ENCODE measurements at regions not wholly inside any gene's neighbourhood (a gene's known extent, or its start where the extent isn't known, plus 50 kb on each side); places are given as distances from the start of the nearest gene placed in this dataset.

DNA sequence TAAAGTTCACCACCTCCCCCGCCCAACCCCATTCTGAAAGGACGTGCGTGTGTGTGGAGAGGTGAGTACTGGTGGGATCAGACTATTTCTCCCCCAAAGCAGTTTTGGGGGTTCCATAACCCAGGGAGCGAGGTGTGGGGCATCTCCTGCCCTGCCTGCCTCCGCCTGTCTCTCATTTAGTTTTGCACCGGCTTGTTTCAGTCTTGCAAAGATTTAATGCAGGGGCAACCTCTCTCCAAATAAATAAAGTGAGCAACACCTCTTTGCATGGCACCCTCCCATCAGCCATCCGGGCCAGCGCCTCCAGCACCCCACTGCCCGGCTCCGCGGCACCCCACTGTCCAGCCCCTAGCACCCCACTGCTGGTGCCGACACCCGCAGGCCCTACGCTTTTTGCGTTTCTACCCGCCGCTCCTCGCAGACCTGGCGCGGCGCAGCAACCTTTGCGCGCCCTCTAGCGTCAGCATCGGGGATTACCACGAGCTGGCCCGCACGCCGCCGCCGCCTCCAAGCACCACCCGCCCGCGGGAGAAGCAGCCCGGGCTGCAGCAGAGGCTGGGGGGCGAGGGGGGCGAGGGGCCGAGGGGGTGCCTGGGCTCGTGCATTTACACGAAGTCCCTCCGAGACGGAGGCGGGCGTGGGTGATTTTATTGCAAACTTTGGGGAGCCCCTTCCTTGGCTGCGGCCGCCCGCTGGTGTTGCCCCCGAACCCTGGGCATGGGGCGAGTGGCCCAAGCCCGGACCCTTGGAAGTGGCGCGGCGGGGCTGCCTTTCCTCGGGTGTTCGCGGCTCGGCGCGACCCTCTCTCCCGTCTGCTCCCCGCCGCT lies 55.8 kb upstream of the VRK1 start (continued):
- TF ChIP-seq STAG1 (CRISPR knock-in tag; IDR thresholded peaks at IDR 0.05; ENCODE audit: borderline replicate concordance), result peak; percentile 34; the same call in 1 of the 2 replicates
- peak; percentile 40; the same call in 1 of the 2 replicates for TF ChIP-seq DEAF1 (CRISPR knock-in tag; IDR thresholded peaks at IDR 0.05)
- peak; percentile 21 to 31; a peak in 1 of 4 replicates for TF ChIP-seq MNT (conservative IDR thresholded peaks at IDR 0.05)
- TF ChIP-seq HNRNPLL (IDR thresholded peaks at IDR 0.05; ENCODE audit: low read depth, low read length, poor library complexity, severe bottlenecking), result peak; percentile 99
- TF ChIP-seq REST (IDR thresholded peaks at IDR 0.05; ENCODE audit: borderline replicate concordance), result peak; percentile 60; the same call in 1 of the 2 replicates
- no peak for TF ChIP-seq REST (CRISPR knock-in tag; IDR thresholded peaks at IDR 0.05; ENCODE audit: low read depth)
- TF ChIP-seq CTCF (IDR thresholded peaks at IDR 0.05 in 2 of 3, conservative IDR thresholded peaks at IDR 0.05 in 1 of 3; ENCODE audit: insufficient read depth in 2 of 3, low read depth in 1 of 3, low read length in 3 of 3), result peak; percentile 70 to 90 (median 80)
- peak; percentile 42; the same call in 1 of the 2 replicates for TF ChIP-seq RB1 (IDR thresholded peaks at IDR 0.05; ENCODE audit: low read depth)
- peak; percentile 53; the same call in 1 of the 2 replicates for TF ChIP-seq TFAP4 (CRISPR knock-in tag; IDR thresholded peaks at IDR 0.05; ENCODE audit: borderline replicate concordance)
- TF ChIP-seq FOXJ2 (tag; IDR thresholded peaks at IDR 0.05), result no peak
- peak; percentile 73; the same call in 1 of the 2 replicates for TF ChIP-seq TAF15 (IDR thresholded peaks at IDR 0.05; ENCODE audit: low read depth, low read length)

Data from K562 (cell line).